ENCODE measurements at regions not wholly inside any gene's neighbourhood (a gene's known extent, or its start where the extent isn't known, plus 50 kb on each side); places are given as distances from the start of the nearest gene placed in this dataset.
A peak's percentile ranks its signal among the peaks of the same experiment; 100 is the strongest.

- DNase-seq: no peak
These were observed 71.3 kb downstream of the CPN2 start for GRCh38 chr3:194279701-194280360.

DNA sequence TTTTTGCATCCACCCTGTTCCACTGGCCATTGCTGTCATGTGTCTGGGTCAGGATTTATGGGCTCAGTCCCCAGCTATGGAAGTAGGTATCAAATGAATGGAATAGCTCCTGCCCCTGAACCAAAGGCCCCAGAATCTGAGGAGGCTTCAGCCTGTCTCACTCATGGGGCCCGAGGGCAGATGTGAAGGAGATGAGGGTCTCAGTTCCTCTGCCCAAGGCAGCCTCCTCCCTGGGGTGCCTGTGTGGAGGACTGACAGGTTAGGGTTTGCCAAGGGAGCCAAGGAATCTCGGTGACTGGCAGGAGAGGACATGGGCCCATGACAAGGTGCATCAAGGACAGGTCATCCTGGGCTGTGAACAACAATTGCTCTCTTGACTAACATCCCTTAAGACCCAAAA, 70.4 kb downstream of the CPN2 start:
- DNase-seq: no peak

- DNase-seq: no peak
These were observed 69.8 kb downstream of the CPN2 start for GRCh38 chr3:194281306-194281705.

DNA sequence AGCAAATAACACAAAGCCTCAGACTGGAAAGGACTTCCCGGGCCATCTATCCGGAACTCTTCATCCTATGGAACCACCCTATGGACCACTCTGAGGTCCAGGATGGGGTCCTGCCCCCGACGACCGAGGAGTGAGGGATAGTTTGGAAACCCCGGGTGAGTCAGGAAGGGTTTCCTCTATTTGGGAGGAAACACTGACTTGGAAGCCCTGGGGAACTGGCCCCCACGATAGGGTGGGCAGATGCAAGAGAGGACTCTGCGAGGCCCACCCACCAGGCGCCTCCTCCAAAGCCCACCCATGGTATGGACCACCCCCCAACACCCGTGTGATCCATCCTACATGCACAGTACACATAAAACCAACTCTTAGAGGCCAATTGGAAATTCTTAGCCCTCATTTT, 69.4 kb downstream of the CPN2 start:
- no peak for DNase-seq

- DNase-seq: peak in 2 of 3 donors; percentile 65 to 91
These were observed 68.5 kb downstream of the CPN2 start for GRCh38 chr3:194282436-194283122.

DNA sequence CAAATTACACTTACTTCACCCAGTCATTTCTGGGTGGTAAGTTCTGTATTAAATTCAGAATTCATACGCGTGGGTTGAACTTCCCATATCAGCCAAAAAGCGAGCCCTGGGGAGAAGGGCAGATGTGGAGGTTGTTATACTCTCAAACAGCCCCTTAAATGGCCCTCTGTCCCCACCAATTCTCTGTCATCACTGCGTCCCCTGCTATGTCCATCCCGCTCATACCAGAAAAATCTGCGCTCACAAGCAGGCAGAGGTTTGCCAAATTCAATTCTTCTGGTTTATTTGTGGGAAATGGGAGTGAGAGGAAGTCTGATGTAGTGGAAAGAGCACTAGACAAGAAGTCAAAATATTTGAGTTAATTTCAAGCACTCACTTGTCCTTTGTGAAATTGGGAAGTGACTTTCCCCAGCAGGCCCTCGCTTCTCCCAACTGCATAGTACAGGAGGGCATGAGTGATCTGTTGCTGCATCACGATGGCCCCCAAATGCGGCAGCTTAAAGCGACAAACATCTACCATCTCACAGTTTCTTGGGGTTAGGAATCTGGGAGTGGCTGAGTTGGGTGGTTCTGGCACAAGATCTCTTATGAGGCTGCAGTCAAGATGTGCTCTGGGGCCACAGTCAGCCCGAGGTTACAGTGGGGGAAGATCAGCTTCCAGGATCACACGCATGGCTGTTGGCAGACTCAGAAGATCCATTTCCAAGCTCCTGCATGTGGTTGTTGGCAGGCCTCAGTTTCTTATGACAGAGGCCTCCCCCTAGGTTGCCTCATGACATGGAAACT, 67.7 kb downstream of the CPN2 start:
- peak in 2 of 3 donors; percentile 56 to 80 for DNase-seq

GRCh38 chr3:194284351-194284750, 66.8 kb downstream of the CPN2 start:
- no peak for DNase-seq

- peak in 2 of 3 donors; percentile 68 to 75 for DNase-seq
These were observed 65.9 kb downstream of the CPN2 start for GRCh38 chr3:194285024-194285849.

DNA sequence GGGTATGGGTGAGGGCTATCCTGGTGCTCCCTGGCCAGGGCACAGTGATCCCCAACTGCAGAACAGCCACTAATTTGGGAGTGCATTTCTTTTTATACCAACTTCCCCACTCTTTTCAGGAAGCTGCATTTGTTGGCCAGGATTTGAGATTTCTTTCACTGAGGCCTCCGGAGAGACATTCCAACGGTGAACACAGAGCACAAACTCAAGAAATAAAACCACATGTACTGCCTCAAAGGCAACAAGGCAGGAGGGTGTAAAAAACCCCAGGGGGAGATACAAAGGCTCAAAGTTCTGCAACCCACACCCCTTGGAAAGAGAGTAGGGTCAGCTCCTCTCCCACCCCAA, 65.3 kb downstream of the CPN2 start:
- DNase-seq: peak in 2 of 3 donors; percentile 57 to 82

GRCh38 chr3:194286375-194287146, 64.6 kb downstream of the CPN2 start:
- DNase-seq: peak in 1 of 3 donors; percentile 25

GRCh38 chr3:194287374-194287773, 63.8 kb downstream of the CPN2 start:
- DNase-seq: no peak

- DNase-seq: no peak
These were observed 63.0 kb downstream of the CPN2 start for GRCh38 chr3:194287977-194288706.

Measured in muscle of back (tissue), 3 donors.